IgD-negative memory B cell (primary cell): ENCODE measurements at regions not wholly inside any gene's neighbourhood (a gene's known extent, or its start where the extent isn't known, plus 50 kb on each side); places are given as distances from the start of the nearest gene placed in this dataset.

Experiments
- H3K27ac Mint-ChIP-seq, 3 donors: one replicate each; pipeline ENCODE4 v1.8.0; 2020 to 2022; ENCODE audit warnings: mild to moderate bottlenecking in 3 of 3, mixed read lengths in 3 of 3, moderate library complexity in 1 of 3
- H3K27me3 Mint-ChIP-seq: one replicate; pipeline ENCODE4 v1.8.0; 2021; ENCODE audit warnings: mixed read lengths
- H3K36me3 Mint-ChIP-seq: one replicate; pipeline ENCODE4 v1.8.0; 2020; ENCODE audit warnings: mild to moderate bottlenecking, mixed read lengths
- H3K4me1 Mint-ChIP-seq, 3 donors: one replicate each; pipeline ENCODE4 v1.8.0; 2020 to 2022; ENCODE audit warnings: mixed read lengths in 3 of 3, mild to moderate bottlenecking in 1 of 3
- H3K4me3 Mint-ChIP-seq, 4 donors: one replicate each; pipeline ENCODE4 v1.8.0; 2020 to 2022; ENCODE audit warnings: mild to moderate bottlenecking in 4 of 4, mixed read lengths in 4 of 4, moderate library complexity in 3 of 4
- H3K9me3 Mint-ChIP-seq, 3 donors: one replicate each; pipeline ENCODE4 v1.8.0; 2020 to 2021; ENCODE audit warnings: mixed read lengths in 3 of 3, mild to moderate bottlenecking in 1 of 3

- no peak overlapping the region for H3K27ac Mint-ChIP-seq
- peaks cover 0 to 3% (median 3%) of the 10 kb centered on the region in 3 donors for H3K9me3 Mint-ChIP-seq
- H3K4me3 Mint-ChIP-seq, result no peak overlapping the region
- H3K36me3 Mint-ChIP-seq, result no peaks in the 10 kb centered on the region
- H3K27me3 Mint-ChIP-seq, result no peaks in the 10 kb centered on the region
- H3K4me1 Mint-ChIP-seq, result peaks cover 0 to 2% (median 0%) of the 10 kb centered on the region in 3 donors
These were observed 675.6 kb upstream of the POT1 start for GRCh38 chr7:125605241-125605640.

- Mint-ChIP-seq H3K36me3 (no peaks in the 10 kb centered on the region), H3K9me3 (peaks cover 0 to 3% (median 3%) of the 10 kb centered on the region in 3 donors), H3K4me3 (no peak overlapping the region), H3K4me1 (peaks cover 0 to 2% (median 0%) of the 10 kb centered on the region in 3 donors), H3K27ac (no peak overlapping the region), H3K27me3 (no peaks in the 10 kb centered on the region)
These were observed 672.8 kb upstream of the POT1 start for GRCh38 chr7:125602441-125602840.

- Mint-ChIP-seq H3K36me3 (no peaks in the 10 kb centered on the region), H3K9me3 (peaks cover 0 to 1% (median 0%) of the 10 kb centered on the region in 3 donors), H3K27me3 (no peaks in the 10 kb centered on the region)
These were observed 669.8 kb upstream of the POT1 start for GRCh38 chr7:125599387-125599786.

DNA sequence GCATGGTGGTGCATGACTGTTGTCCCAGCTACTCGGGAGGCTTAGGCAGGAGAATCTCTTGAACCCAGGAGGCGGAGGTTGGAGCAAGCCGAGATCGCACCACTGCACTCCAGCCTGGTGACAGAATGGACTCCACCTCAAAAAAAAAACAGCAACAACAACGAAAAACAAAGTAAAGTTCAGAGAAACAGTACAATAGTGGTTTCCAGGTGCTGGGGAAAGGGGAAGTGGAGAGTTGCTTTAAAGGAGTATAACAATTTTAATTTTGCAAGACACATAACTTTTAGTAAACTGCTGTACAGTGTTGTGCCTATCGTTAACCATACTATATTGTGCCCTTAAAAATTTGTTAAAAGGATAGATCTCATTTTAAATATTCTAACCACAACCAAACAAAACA, 662.7 kb upstream of the POT1 start:
- peaks cover 2 to 8% (median 3%) of the 10 kb centered on the region in 3 donors for H3K9me3 Mint-ChIP-seq
- H3K4me1 Mint-ChIP-seq, result no peaks in the 10 kb centered on the region
- H3K4me3 Mint-ChIP-seq, result no peak overlapping the region
- no peak overlapping the region for H3K27ac Mint-ChIP-seq
- no peaks in the 10 kb centered on the region for H3K27me3 Mint-ChIP-seq
- no peaks in the 10 kb centered on the region for H3K36me3 Mint-ChIP-seq

More at GRCh38 chr7:125599387-125599786, 669.8 kb upstream of the POT1 start:
- H3K27ac Mint-ChIP-seq, result no peak overlapping the region
- no peak overlapping the region for H3K4me3 Mint-ChIP-seq
- no peaks in the 10 kb centered on the region for H3K4me1 Mint-ChIP-seq

DNA sequence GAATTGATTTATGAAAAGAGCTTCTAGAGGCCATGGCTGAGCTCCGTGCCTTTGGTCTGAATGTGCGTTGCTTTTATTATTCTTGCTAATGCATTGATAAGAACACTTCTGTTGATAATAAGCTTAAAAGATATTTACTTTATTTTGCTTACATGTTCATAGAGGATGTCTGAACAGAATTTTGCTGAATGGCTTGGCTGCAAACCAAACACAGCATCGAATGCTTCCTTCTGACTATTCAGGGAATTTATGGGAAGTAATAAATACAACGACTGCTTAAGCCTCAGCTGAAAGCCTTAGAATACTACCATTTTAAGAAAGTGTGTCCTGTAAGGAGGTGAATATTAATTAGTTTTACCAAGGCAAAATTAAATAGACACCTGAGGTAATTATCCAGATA, 643.5 kb upstream of the POT1 start:
- Mint-ChIP-seq H3K27me3 (no peaks in the 10 kb centered on the region), H3K4me3 (no peak overlapping the region), H3K36me3 (no peaks in the 10 kb centered on the region), H3K9me3 (peaks cover 3 to 5% (median 4%) of the 10 kb centered on the region in 3 donors), H3K27ac (no peak overlapping the region), H3K4me1 (peaks cover 0 to 2% (median 0%) of the 10 kb centered on the region in 3 donors)

- Mint-ChIP-seq H3K4me1 (peaks cover 0 to 2% (median 0%) of the 10 kb centered on the region in 3 donors), H3K36me3 (no peaks in the 10 kb centered on the region), H3K4me3 (no peak overlapping the region), H3K27ac (no peak overlapping the region), H3K9me3 (peaks cover 3 to 5% (median 4%) of the 10 kb centered on the region in 3 donors), H3K27me3 (no peaks in the 10 kb centered on the region)
These were observed 642.8 kb upstream of the POT1 start for GRCh38 chr7:125572414-125572813.

- H3K4me3 Mint-ChIP-seq, result no peak overlapping the region
- no peaks in the 10 kb centered on the region for H3K36me3 Mint-ChIP-seq
- H3K9me3 Mint-ChIP-seq, result peaks cover 0 to 4% (median 2%) of the 10 kb centered on the region in 3 donors
- no peaks in the 10 kb centered on the region for H3K27me3 Mint-ChIP-seq
- no peak overlapping the region for H3K27ac Mint-ChIP-seq
- H3K4me1 Mint-ChIP-seq, result peaks cover 0 to 2% (median 0%) of the 10 kb centered on the region in 3 donors
These were observed 639.2 kb upstream of the POT1 start for GRCh38 chr7:125568799-125569198.

DNA sequence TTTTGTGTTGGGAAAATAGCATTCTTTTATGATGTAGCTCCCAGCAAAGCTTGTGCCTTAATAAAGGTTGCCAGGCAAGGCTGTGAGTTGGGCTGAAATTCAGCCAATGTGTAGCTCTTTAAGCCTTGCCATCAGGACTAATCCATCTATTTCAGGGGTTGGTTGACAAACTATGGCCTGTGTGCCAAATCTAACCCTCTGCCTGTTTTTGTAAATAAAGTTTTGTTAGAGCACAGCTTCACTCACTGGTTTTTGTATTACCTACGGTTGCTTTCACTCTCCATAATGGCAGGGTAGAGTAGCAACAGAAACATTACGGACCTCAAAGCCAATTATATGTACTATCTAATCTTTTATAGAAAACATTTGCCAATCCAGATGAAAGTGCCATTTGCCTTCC, 638.1 kb upstream of the POT1 start:
- Mint-ChIP-seq H3K4me1 (peaks cover 0 to 2% (median 0%) of the 10 kb centered on the region in 3 donors), H3K27me3 (no peaks in the 10 kb centered on the region), H3K27ac (no peak overlapping the region), H3K9me3 (peaks cover 0 to 5% (median 2%) of the 10 kb centered on the region in 3 donors), H3K36me3 (no peaks in the 10 kb centered on the region), H3K4me3 (no peak overlapping the region)

- H3K4me1 Mint-ChIP-seq, result peaks cover 0 to 4% (median 0%) of the 10 kb centered on the region in 3 donors
- peaks cover 0 to 5% (median 2%) of the 10 kb centered on the region in 3 donors for H3K9me3 Mint-ChIP-seq
- no peak overlapping the region for H3K4me3 Mint-ChIP-seq
- H3K36me3 Mint-ChIP-seq, result no peaks in the 10 kb centered on the region
- no peak overlapping the region for H3K27ac Mint-ChIP-seq
- no peaks in the 10 kb centered on the region for H3K27me3 Mint-ChIP-seq
These were observed 634.4 kb upstream of the POT1 start for GRCh38 chr7:125563964-125564529.

- Mint-ChIP-seq H3K9me3 (peaks cover 0 to 5% (median 1%) of the 10 kb centered on the region in 3 donors), H3K27ac (no peak overlapping the region), H3K27me3 (no peaks in the 10 kb centered on the region), H3K4me1 (peaks cover 0 to 1% (median 0%) of the 10 kb centered on the region in 3 donors), H3K4me3 (no peak overlapping the region), H3K36me3 (no peaks in the 10 kb centered on the region)
These were observed 633.9 kb upstream of the POT1 start for GRCh38 chr7:125563557-125563956.

- Mint-ChIP-seq H3K27me3 (no peaks in the 10 kb centered on the region), H3K4me3 (no peak overlapping the region), H3K36me3 (no peaks in the 10 kb centered on the region), H3K9me3 (peaks cover 0 to 5% (median 0%) of the 10 kb centered on the region in 3 donors), H3K4me1 (peaks cover 0 to 1% (median 0%) of the 10 kb centered on the region in 3 donors), H3K27ac (no peak overlapping the region)
These were observed 631.4 kb upstream of the POT1 start for GRCh38 chr7:125561006-125561405.

- H3K4me1 Mint-ChIP-seq, result peaks cover 0 to 1% (median 0%) of the 10 kb centered on the region in 3 donors
- H3K4me3 Mint-ChIP-seq, result no peak overlapping the region
- no peaks in the 10 kb centered on the region for H3K27me3 Mint-ChIP-seq
- H3K9me3 Mint-ChIP-seq, result peaks cover 0 to 5% (median 0%) of the 10 kb centered on the region in 3 donors
- no peaks in the 10 kb centered on the region for H3K36me3 Mint-ChIP-seq
- no peak overlapping the region for H3K27ac Mint-ChIP-seq
These were observed 630.3 kb upstream of the POT1 start for GRCh38 chr7:125559921-125560320.

GRCh38 chr7:125555916-125556315, 626.3 kb upstream of the POT1 start:
- Mint-ChIP-seq H3K4me1 (no peaks in the 10 kb centered on the region), H3K27me3 (no peaks in the 10 kb centered on the region), H3K9me3 (peaks cover 0 to 1% (median 0%) of the 10 kb centered on the region in 3 donors), H3K36me3 (no peaks in the 10 kb centered on the region), H3K4me3 (no peak overlapping the region), H3K27ac (no peak overlapping the region)

DNA sequence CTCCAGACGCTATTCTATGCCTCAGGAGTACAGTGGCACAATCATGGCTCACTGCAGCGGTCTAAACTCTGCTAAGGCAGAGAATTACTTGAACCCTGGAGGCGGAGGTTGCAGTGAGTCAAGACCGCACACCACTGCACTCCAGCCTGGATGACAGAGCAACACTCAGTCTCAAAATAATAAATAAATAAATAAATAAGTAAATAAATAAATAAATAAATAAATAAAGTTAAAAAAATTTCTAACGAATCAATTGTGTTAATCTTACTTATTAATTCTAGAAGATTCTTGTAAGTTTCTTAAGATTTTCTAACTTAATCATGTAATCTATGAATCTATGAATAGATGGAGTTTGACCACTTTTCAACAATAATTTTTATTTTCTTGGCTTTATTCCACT, 621.4 kb upstream of the POT1 start:
- no peak overlapping the region for H3K27ac Mint-ChIP-seq
- H3K9me3 Mint-ChIP-seq, result peaks cover 0 to 1% (median 0%) of the 10 kb centered on the region in 3 donors
- H3K27me3 Mint-ChIP-seq, result no peaks in the 10 kb centered on the region
- no peaks in the 10 kb centered on the region for H3K4me1 Mint-ChIP-seq
- no peak overlapping the region for H3K4me3 Mint-ChIP-seq
- no peaks in the 10 kb centered on the region for H3K36me3 Mint-ChIP-seq

DNA sequence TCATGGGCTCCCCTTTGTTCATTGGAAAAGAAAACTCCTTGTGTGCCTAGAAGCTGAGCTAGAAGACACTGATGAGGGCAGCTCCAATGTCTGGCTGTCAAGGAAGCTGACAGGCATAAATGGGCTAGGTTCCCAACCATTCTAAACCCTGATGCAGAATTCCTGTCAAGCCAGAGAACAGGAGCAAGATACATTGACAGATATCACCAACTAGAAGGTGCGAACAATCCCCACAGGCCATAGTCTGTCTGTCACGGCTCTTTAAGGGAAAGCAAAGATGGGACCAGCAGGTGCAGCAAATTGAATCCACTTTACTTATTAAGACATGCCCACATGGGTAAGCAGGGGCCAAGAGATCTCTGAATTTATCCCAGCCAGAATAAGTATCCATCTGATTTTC, 617.9 kb upstream of the POT1 start:
- Mint-ChIP-seq H3K4me1 (no peaks in the 10 kb centered on the region), H3K27ac (no peak overlapping the region), H3K4me3 (no peak overlapping the region), H3K36me3 (no peaks in the 10 kb centered on the region), H3K27me3 (no peaks in the 10 kb centered on the region), H3K9me3 (no peaks in the 10 kb centered on the region)

DNA sequence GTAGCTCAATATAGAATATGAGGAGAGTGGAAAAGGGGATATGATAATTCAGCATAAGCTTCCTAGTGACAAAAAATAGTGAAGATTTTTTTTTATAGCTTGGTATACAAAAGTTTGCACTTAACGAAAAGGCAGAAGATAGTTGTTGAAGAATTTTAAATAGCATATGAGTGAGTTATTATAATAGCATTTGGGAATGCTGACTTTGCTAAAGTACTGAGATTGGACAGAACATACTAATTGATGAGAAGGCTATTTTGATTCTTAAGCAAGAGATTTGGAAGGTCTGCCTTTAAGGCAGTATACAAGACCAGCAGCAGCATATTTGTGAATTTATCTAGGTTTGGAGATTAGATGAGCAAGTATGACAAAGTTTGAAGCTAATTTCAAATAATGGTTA, 600.9 kb upstream of the POT1 start:
- H3K9me3 Mint-ChIP-seq, result peaks cover 0 to 5% (median 5%) of the 10 kb centered on the region in 3 donors
- H3K27ac Mint-ChIP-seq, result no peak overlapping the region
- H3K36me3 Mint-ChIP-seq, result no peaks in the 10 kb centered on the region
- no peak overlapping the region for H3K4me3 Mint-ChIP-seq
- H3K27me3 Mint-ChIP-seq, result no peaks in the 10 kb centered on the region
- H3K4me1 Mint-ChIP-seq, result no peaks in the 10 kb centered on the region
